GM19043 (cell line): ENCODE measurements at regions not wholly inside any gene's neighbourhood (a gene's known extent, or its start where the extent isn't known, plus 50 kb on each side); places are given as distances from the start of the nearest gene placed in this dataset.
"Not testable (repeated sequence)": the region's sequence is repeated elsewhere in the genome, so short reads cannot be mapped to it uniquely, and the experiment has no call there.

Experiments
- ATAC-seq: cut with Tn5 transposase; IDR thresholded peaks from one replicate; pipeline ENCODE4 v1.9.1; 2021; ENCODE audit warnings: low read depth; ENCODE audit not compliant: unreplicated experiment

- no peak for ATAC-seq
Measured at GRCh38 chr16:75971334-75971733, 245.0 kb upstream of the CPHXL start.

GRCh38 chr16:75983296-75983695 lies 257.0 kb upstream of the CPHXL start:
- ATAC-seq = no peak

- no peak for ATAC-seq
Measured at GRCh38 chr16:75983741-75984381, 257.6 kb upstream of the CPHXL start.

- ATAC-seq = no peak
Measured at GRCh38 chr16:75987323-75987722, 261.0 kb upstream of the CPHXL start.

GRCh38 chr16:75996491-75996890 lies 270.2 kb upstream of the CPHXL start:
- ATAC-seq = no peak

- no peak for ATAC-seq
Measured at GRCh38 chr16:75997606-75998005, 271.3 kb upstream of the CPHXL start.

- ATAC-seq = no peak
Measured at GRCh38 chr16:76007645-76008044, 269.6 kb upstream of the CNTNAP4 start.

- no peak for ATAC-seq
Measured at GRCh38 chr16:76023835-76024234, 253.4 kb upstream of the CNTNAP4 start.

GRCh38 chr16:76035689-76036088 lies 241.5 kb upstream of the CNTNAP4 start:
- ATAC-seq = no peak

- no peak for ATAC-seq
Measured at GRCh38 chr16:76038097-76038496, 239.1 kb upstream of the CNTNAP4 start.

- ATAC-seq = no peak
Measured at GRCh38 chr16:76052725-76053124, 224.5 kb upstream of the CNTNAP4 start.

- no peak for ATAC-seq
Measured at GRCh38 chr16:76059186-76059585, 218.0 kb upstream of the CNTNAP4 start.

- ATAC-seq = no peak
Measured at GRCh38 chr16:76059701-76060100, 217.5 kb upstream of the CNTNAP4 start.

- no peak for ATAC-seq
Measured at GRCh38 chr16:76071690-76072089, 205.5 kb upstream of the CNTNAP4 start.

- ATAC-seq = no peak
Measured at GRCh38 chr16:76081967-76082366, 195.2 kb upstream of the CNTNAP4 start.

GRCh38 chr16:76106647-76107046 lies 170.6 kb upstream of the CNTNAP4 start:
- ATAC-seq = no peak

GRCh38 chr16:76108460-76108859 lies 168.7 kb upstream of the CNTNAP4 start:
- no peak for ATAC-seq

- ATAC-seq = no peak
Measured at GRCh38 chr16:76114681-76115080, 162.5 kb upstream of the CNTNAP4 start.

- no peak for ATAC-seq
Measured at GRCh38 chr16:76118344-76118743, 158.9 kb upstream of the CNTNAP4 start.

- no peak for ATAC-seq
Measured at GRCh38 chr16:76121636-76122035, 155.6 kb upstream of the CNTNAP4 start.

- no peak for ATAC-seq
Measured at GRCh38 chr16:76123966-76124365, 153.2 kb upstream of the CNTNAP4 start.

- ATAC-seq = no peak
Measured at GRCh38 chr16:76125871-76126270, 151.3 kb upstream of the CNTNAP4 start.

- not testable (repeated sequence) for ATAC-seq
Measured at GRCh38 chr16:76138056-76138455, 139.1 kb upstream of the CNTNAP4 start.
